HepG2 (cell line): ENCODE measurements at regions not wholly inside any gene's neighbourhood (a gene's known extent, or its start where the extent isn't known, plus 50 kb on each side); places are given as distances from the start of the nearest gene placed in this dataset.

Source experiments
- ATAC-seq: fragments of 200-7000 bp; cut with Tn5 transposase; 3 replicates; pipeline ENCODE4 v1.9.1; 2020; ENCODE audit warnings: mild to moderate bottlenecking, moderate library complexity
- BruUV-seq: library from RNA; stranded (reverse); fragments of 400-500 nt; replicated peaks from 2 replicates; lab custom pipeline; 2021; lab: Mats Ljungman, UMichigan
- CTCF ChIA-PET: fragments of 300-600 bp; formaldehyde crosslinking; extraction: SDS; loops from one replicate; lab custom pipeline; 2021; ENCODE audit warnings: low total read pairs, inconsistent platforms, low intra/inter-chr PET ratio; lab: Yijun Ruan, JAX
- POLR2A ChIA-PET: fragments of 350-600 bp; sonication (Branson Sonifier 250); formaldehyde crosslinking; loops from one replicate; lab custom pipeline; 2020; ENCODE audit warnings: antibody characterized with exemption, inconsistent platforms; lab: Yijun Ruan, JAX
- DNase-seq: peaks from one replicate; pipeline ENCODE4 v3.0.0-alpha.2; 2015; ENCODE audit warnings: low spot score
- FAIRE-seq: peaks from 3 replicates; lab custom pipeline; 2011; peaks lifted over from hg19 to GRCh38; lab: Jason Lieb, UNC
- H2AFZ ChIP-seq: one replicate; pipeline ENCODE4 v1.6.1; 2011; ENCODE audit warnings: low read length, inconsistent platforms
- H3K27ac ChIP-seq: fragments of 300-600 bp; 3 replicates; pipeline ENCODE4 v1.8.0; 2011; ENCODE audit warnings: mixed run types, mild to moderate bottlenecking, mixed read lengths, low read length, inconsistent platforms; ENCODE audit not compliant: insufficient read depth; ENCODE audit errors: extremely low read length
- H3K27me3 ChIP-seq, 2 experiments: fragments of 200-600 bp in 1 of 2; 2 replicates in 1 of 2; 3 replicates in 1 of 2; pipeline versions ENCODE4 v1.6.0 to v1.8.0; 2011; ENCODE audit warnings: low read length in 2 of 2, mild to moderate bottlenecking in 2 of 2, moderate library complexity in 2 of 2, inconsistent platforms in 1 of 2; ENCODE audit not compliant: insufficient read depth in 2 of 2, control insufficient read depth in 1 of 2
- H3K36me3 ChIP-seq, 2 experiments: fragments of 200-600 bp in 1 of 2; replicated peaks in 1 of 2; 2 replicates in 1 of 2; 3 replicates in 1 of 2; pipeline versions ENCODE4 v1.5.1 to v1.8.0; 2011; ENCODE audit warnings: low read length in 2 of 2, inconsistent platforms in 1 of 2; ENCODE audit not compliant: insufficient read depth in 2 of 2, control insufficient read depth in 1 of 2
- H3K4me1 ChIP-seq: 2 replicates; pipeline ENCODE4 v1.5.1; 2012; ENCODE audit warnings: low read length, inconsistent platforms; ENCODE audit not compliant: insufficient read depth
- H3K4me2 ChIP-seq: 2 replicates; pipeline ENCODE4 v1.6.0; 2011; ENCODE audit warnings: low read depth, low read length, inconsistent platforms
- H3K4me3 ChIP-seq, 3 experiments: fragments of 200-600 bp in 1 of 3; sonication (generic), shearing (Covaris generic) in 1 of 3; replicated peaks in 1 of 3; 2 replicates each; pipeline ENCODE4 v1.5.1; 2011 to 2016; ENCODE audit warnings: low read length in 3 of 3, inconsistent platforms in 2 of 3, low read depth in 2 of 3, mild to moderate bottlenecking in 2 of 3, control low read depth in 1 of 3, mixed read lengths in 1 of 3; ENCODE audit not compliant: insufficient read depth in 1 of 3
- H3K79me2 ChIP-seq: one replicate; pipeline ENCODE4 v1.6.1; 2011; ENCODE audit warnings: low read length, inconsistent platforms; ENCODE audit not compliant: insufficient read depth
- H3K9ac ChIP-seq: 2 replicates; pipeline ENCODE4 v1.6.0; 2011; ENCODE audit warnings: mild to moderate bottlenecking, low read depth, low read length, inconsistent platforms; ENCODE audit not compliant: insufficient read depth
- H3K9me3 ChIP-seq: 2 replicates; pipeline ENCODE4 v1.5.1; 2012; ENCODE audit warnings: mild to moderate bottlenecking, low read length
- H4K20me1 ChIP-seq: 2 replicates; pipeline ENCODE4 v1.6.0; 2011; ENCODE audit warnings: inconsistent platforms, mild to moderate bottlenecking, low read length, moderate library complexity; ENCODE audit not compliant: insufficient read depth
- CEBPB ChIP-seq: IDR thresholded peaks from 2 replicates; pipeline ENCODE4 v1.6.1; 2011; ENCODE audit warnings: low read depth, low read length, improper control_type of control experiment, borderline replicate concordance
- FIP1L1 ChIP-seq: fragments of 200-400 bp; formaldehyde crosslinking; IDR thresholded peaks from 2 replicates; pipeline ENCODE4 v1.6.1; 2018; ENCODE audit warnings: low read depth, mild to moderate bottlenecking, low read length, moderate library complexity, borderline replicate concordance; ENCODE audit not compliant: insufficient read depth
- HNF4G ChIP-seq, 2 experiments: sonication (generic) in 1 of 2; formaldehyde crosslinking in 1 of 2; IDR thresholded peaks; 2 replicates each; pipeline versions ENCODE4 v1.4.0 to v1.6.1; 2011 to 2020; ENCODE audit warnings: borderline replicate concordance in 2 of 2, low read depth in 2 of 2, mild to moderate bottlenecking in 2 of 2, low read length in 1 of 2, missing genetic modification reagents in 1 of 2, moderate library complexity in 1 of 2
- PRMT3 ChIP-seq: sonication (generic); formaldehyde crosslinking; IDR thresholded peaks from 2 replicates; pipeline ENCODE4 v1.8.1; 2022; ENCODE audit warnings: low read depth, mild to moderate bottlenecking, moderate library complexity, missing genetic modification reagents, borderline replicate concordance
- STAT5B ChIP-seq: sonication (generic); formaldehyde crosslinking; IDR thresholded peaks from 2 replicates; pipeline ENCODE4 v1.4.0; 2020; ENCODE audit warnings: missing genetic modification reagents
- THAP11 ChIP-seq: IDR thresholded peaks from 2 replicates; pipeline ENCODE4 v1.6.1; 2016; ENCODE audit warnings: missing biosample characterization, missing genetic modification reagents
- WGBS: methylation state at CpG from one replicate; pipeline ENCODE4 v1.1.6; 2017; ENCODE audit warnings: low lambda C conversion rate; 5-methylcytosine and 5-hydroxymethylcytosine counted together
- in situ Hi-C: cut with HindIII; loops from 2 replicates; pipeline ENCODE4 v1.10.0; 2017; ENCODE audit warnings: low pct_unique_long_range_greater_than_20kb; ENCODE audit not compliant: extremely low pct_ligation_motif_present
- intact Hi-C: fragments of 100-400 bp; cut with micrococcal nuclease; formaldehyde crosslinking; loops from one replicate; pipeline ENCODE4 v1.10.0; 2022; ENCODE audit not compliant: unreplicated experiment
- TF ChIP-seq, protein P1 (sequence below): sonication (generic); formaldehyde crosslinking; IDR thresholded peaks from 2 replicates; pipeline ENCODE4 v1.9.0; 2021; ENCODE audit warnings: missing genetic modification reagents, mild to moderate bottlenecking, borderline replicate concordance
- TF ChIP-seq, protein P2 (sequence below): sonication (generic); formaldehyde crosslinking; IDR thresholded peaks from 2 replicates; pipeline ENCODE4 v1.9.0; 2021; ENCODE audit warnings: missing genetic modification reagents, borderline replicate concordance
- TF ChIP-seq, protein P3 (sequence below): sonication (generic); formaldehyde crosslinking; IDR thresholded peaks from 2 replicates; pipeline ENCODE4 v1.4.0; 2020; ENCODE audit warnings: missing genetic modification reagents

DNA sequence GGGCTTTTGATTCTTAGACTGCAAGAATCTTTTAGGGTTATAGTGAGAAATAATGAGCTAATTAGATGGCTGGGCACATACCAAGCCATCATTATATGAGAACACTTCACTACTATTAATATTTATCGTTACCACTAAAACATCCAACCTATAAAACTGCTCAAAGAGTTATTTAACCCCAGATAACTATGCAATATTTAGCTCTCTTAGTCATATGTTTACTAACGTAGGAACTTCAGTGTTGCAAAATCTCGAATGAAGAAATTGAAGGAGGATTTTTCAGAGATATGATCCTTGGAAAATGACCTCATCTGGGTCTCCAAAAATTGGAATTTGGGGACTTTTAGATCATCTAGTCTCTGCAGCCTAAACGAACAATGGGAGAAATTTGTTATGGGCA, 265.0 kb upstream of the RPS6KA3 start:
- DNase-seq (no peak), ATAC-seq (no peak)
- Histone ChIP-seq H3K9ac (no peak overlapping the region), H3K9me3 (no peaks in the 10 kb centered on the region)
- intact Hi-C loops (loop anchor here (2.0 to 10.0 kb wide), 2 partner anchors 209 to 1193 kb away; no protein-coding TSS in a partner anchor), in situ Hi-C loops (loop anchor here (25.0 kb wide), 4 partner anchors 206 to 1206 kb away; partner anchors contain the start of gene CNKSR2)
- POLR2A ChIA-PET: no interaction called here
- BruUV-seq: no TSS peak
- TF ChIP-seq THAP11 (CRISPR knock-in tag) (no peak), PRMT3 (CRISPR knock-in tag) (no peak), CEBPB (peak; percentile 17; the same call in 1 of the 2 replicates)
- TF ChIP-seq, protein P1, sequence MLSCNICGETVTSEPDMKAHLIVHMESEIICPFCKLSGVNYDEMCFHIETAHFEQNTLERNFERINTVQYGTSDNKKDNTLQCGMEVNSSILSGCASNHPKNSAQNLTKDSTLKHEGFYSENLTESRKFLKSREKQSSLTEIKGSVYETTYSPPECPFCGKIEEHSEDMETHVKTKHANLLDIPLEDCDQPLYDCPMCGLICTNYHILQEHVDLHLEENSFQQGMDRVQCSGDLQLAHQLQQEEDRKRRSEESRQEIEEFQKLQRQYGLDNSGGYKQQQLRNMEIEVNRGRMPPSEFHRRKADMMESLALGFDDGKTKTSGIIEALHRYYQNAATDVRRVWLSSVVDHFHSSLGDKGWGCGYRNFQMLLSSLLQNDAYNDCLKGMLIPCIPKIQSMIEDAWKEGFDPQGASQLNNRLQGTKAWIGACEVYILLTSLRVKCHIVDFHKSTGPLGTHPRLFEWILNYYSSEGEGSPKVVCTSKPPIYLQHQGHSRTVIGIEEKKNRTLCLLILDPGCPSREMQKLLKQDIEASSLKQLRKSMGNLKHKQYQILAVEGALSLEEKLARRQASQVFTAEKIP (CRISPR knock-in tag): no peak
- TF ChIP-seq, all 625 proteins: peak for 1
- WGBS: 25% methylated on average over 4 of the region's 4 CpGs
- no peaks in the 10 kb centered on the region for H3K27me3 ChIP-seq
- H3K4me2 ChIP-seq: no peak overlapping the region
- no peaks in the 10 kb centered on the region for H3K79me2 ChIP-seq
- H3K4me1 ChIP-seq: peaks cover 42% of the 10 kb centered on the region
- H4K20me1 ChIP-seq: no peaks in the 10 kb centered on the region
- CTCF ChIA-PET: no interaction called here
- FAIRE-seq: no peak
- H3K36me3 ChIP-seq: no peaks in the 10 kb centered on the region
- H3K4me3 ChIP-seq: no peak overlapping the region
- H2AFZ ChIP-seq: no peak overlapping the region
- no peak overlapping the region for H3K27ac ChIP-seq

DNA sequence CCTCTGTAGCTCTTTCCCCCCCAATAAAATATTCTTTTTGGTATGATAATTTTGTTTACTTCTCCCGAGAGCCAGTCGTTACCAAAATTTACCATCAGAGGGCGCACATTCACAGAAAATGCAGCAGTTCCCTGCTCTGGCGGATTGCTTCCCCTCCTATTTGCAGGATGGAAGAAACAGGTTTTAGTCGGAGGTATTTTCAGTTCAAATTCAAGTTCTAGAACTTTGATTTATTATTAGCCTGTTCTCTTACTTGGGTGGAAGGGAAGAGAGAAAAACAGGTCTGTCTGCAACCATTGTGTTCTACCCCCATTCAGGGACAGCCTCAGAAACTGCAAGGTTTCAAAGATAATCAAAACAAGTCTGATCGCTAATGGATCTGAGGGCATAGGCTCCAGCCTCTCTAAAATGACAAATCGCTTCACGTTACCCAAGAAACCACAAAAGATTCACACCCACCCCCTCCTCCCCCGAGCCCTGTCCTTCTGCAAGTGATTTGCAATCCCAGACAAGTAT, 263.8 kb upstream of the RPS6KA3 start:
- Histone ChIP-seq H3K4me1 (peaks cover 50% of the 10 kb centered on the region), H3K79me2 (no peaks in the 10 kb centered on the region), H3K36me3 (no peaks in the 10 kb centered on the region), H2AFZ (no peak overlapping the region), H3K27ac (no peak overlapping the region), H3K27me3 (no peaks in the 10 kb centered on the region), H3K9ac (0 out of 2 replicates have a peak overlapping the region, but pooled peaks have one; percentile 13), H3K4me2 (peak overlapping the region; percentile 59), H4K20me1 (no peaks in the 10 kb centered on the region), H3K4me3 (peak overlapping the region; percentile 14 to 43 (median 29); a peak in 5 of 6 replicates), H3K9me3 (no peaks in the 10 kb centered on the region)
- no TSS peak for BruUV-seq
- ChIA-PET CTCF (no interaction called here), POLR2A (interaction anchor here (1.2 kb wide), 1 partner anchor 51 kb away, joined by 3 read pairs; no protein-coding TSS in a partner anchor)
- FAIRE-seq: peak; percentile 28
- ATAC-seq: peak; percentile 69
- intact Hi-C loops (loop anchor here (2.0 to 10.0 kb wide), 2 partner anchors 210 to 1194 kb away; no protein-coding TSS in a partner anchor), in situ Hi-C loops (loop anchor here (25.0 kb wide), 4 partner anchors 207 to 1207 kb away; partner anchors contain the start of gene CNKSR2)
- DNase-seq: peak; percentile 30
- 2% methylated on average over 9 of the region's 9 CpGs for WGBS
- TF ChIP-seq, protein P2, sequence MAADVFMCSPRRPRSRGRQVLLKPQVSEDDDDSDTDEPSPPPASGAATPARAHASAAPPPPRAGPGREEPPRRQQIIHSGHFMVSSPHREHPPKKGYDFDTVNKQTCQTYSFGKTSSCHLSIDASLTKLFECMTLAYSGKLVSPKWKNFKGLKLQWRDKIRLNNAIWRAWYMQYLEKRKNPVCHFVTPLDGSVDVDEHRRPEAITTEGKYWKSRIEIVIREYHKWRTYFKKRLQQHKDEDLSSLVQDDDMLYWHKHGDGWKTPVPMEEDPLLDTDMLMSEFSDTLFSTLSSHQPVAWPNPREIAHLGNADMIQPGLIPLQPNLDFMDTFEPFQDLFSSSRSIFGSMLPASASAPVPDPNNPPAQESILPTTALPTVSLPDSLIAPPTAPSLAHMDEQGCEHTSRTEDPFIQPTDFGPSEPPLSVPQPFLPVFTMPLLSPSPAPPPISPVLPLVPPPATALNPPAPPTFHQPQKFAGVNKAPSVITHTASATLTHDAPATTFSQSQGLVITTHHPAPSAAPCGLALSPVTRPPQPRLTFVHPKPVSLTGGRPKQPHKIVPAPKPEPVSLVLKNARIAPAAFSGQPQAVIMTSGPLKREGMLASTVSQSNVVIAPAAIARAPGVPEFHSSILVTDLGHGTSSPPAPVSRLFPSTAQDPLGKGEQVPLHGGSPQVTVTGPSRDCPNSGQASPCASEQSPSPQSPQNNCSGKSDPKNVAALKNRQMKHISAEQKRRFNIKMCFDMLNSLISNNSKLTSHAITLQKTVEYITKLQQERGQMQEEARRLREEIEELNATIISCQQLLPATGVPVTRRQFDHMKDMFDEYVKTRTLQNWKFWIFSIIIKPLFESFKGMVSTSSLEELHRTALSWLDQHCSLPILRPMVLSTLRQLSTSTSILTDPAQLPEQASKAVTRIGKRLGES (CRISPR knock-in tag): no peak
- TF ChIP-seq, protein P3, sequence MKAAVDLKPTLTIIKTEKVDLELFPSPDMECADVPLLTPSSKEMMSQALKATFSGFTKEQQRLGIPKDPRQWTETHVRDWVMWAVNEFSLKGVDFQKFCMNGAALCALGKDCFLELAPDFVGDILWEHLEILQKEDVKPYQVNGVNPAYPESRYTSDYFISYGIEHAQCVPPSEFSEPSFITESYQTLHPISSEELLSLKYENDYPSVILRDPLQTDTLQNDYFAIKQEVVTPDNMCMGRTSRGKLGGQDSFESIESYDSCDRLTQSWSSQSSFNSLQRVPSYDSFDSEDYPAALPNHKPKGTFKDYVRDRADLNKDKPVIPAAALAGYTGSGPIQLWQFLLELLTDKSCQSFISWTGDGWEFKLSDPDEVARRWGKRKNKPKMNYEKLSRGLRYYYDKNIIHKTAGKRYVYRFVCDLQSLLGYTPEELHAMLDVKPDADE (CRISPR knock-in tag): no peak
- TF ChIP-seq HNF4G (IDR thresholded peaks at IDR 0.05; ENCODE audit: borderline replicate concordance, low read depth, low read length) (no peak), HNF4G (CRISPR knock-in tag; IDR thresholded peaks at IDR 0.05; ENCODE audit: borderline replicate concordance, low read depth) (no peak), FIP1L1 (no peak), STAT5B (no peak)
